Thymus (tissue), 11 donors: ENCODE measurements at regions not wholly inside any gene's neighbourhood (a gene's known extent, or its start where the extent isn't known, plus 50 kb on each side); places are given as distances from the start of the nearest gene placed in this dataset.

Experiments used
- DNase-seq, 9 donors: peaks; one replicate each; pipeline ENCODE4 v3.0.0-alpha.2; 2013; ENCODE audit warnings: low spot score in 9 of 9, low read depth in 6 of 9, missing footprints in 1 of 9
- H3K27ac ChIP-seq, 2 donors: one replicate each; pipeline ENCODE4 v1.5.1; 2013; ENCODE audit warnings: control low read depth in 1 of 2, low read depth in 1 of 2, low read length in 1 of 2, mild to moderate bottlenecking in 1 of 2, moderate library complexity in 1 of 2
- H3K27me3 ChIP-seq, 2 donors: one replicate each; pipeline ENCODE4 v1.5.1; 2013; ENCODE audit warnings: low read length in 1 of 2; ENCODE audit not compliant: control insufficient read depth in 2 of 2, insufficient read depth in 1 of 2
- H3K36me3 ChIP-seq, 2 donors: one replicate each; pipeline ENCODE4 v1.5.1; 2013; ENCODE audit warnings: low read length in 1 of 2, mild to moderate bottlenecking in 1 of 2, moderate library complexity in 1 of 2; ENCODE audit not compliant: control insufficient read depth in 2 of 2, insufficient read depth in 2 of 2
- H3K4me1 ChIP-seq, 2 donors: one replicate each; pipeline ENCODE4 v1.5.1; 2013; ENCODE audit warnings: low read length in 2 of 2; ENCODE audit not compliant: control insufficient read depth in 2 of 2, insufficient read depth in 2 of 2
- H3K4me3 ChIP-seq, 2 donors: one replicate each; pipeline ENCODE4 v1.5.1; 2013; ENCODE audit warnings: low read length in 2 of 2, control low read depth in 1 of 2, mild to moderate bottlenecking in 1 of 2
- H3K9me3 ChIP-seq, 2 donors: one replicate each; pipeline ENCODE4 v1.5.1; 2013; ENCODE audit warnings: low read length in 1 of 2, mild to moderate bottlenecking in 1 of 2; ENCODE audit not compliant: control insufficient read depth in 2 of 2, insufficient read depth in 1 of 2
- WGBS: extraction: QIAGEN DNeasy Blood & Tissue Kit; methylation state at CpG from one replicate; pipeline ENCODE4 v1.1.7; 2013; 5-methylcytosine and 5-hydroxymethylcytosine counted together
- donor health status: healthy.

DNA sequence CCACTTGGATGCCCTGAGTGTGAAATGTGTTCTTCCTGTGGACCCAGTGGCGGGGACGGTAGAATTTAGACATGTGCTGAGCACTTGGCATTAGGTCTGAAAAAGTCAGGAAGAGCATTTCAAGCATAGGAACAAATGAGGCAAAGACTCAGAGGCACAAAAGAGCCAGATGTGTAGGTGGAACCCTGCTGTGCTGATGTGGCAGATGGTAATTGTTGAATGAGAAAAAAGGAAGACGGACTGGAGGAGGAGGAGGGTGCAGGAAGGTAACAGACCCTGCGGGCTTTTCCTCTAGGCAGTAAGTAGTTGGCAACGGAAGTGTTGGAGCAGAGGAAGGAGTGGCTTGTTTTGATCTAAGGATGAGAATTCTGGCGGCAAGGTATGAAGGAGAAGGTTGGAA is 985.8 kb downstream of the TBC1D22A start:
- peaks cover 0 to 2% of the 10 kb centered on the region in 2 donors for H3K27me3 ChIP-seq
- no peak overlapping the region for H3K27ac ChIP-seq
- 51% methylated on average over 6 of the region's 6 CpGs for whole genome bisulfite sequencing

GRCh38 chr22:47740109-47740805 is 977.8 kb downstream of the TBC1D22A start:
- H3K36me3 ChIP-seq, result no peaks in the 10 kb centered on the region
- no peak overlapping the region for H3K27ac ChIP-seq
- H3K9me3 ChIP-seq, result no peaks in the 10 kb centered on the region
- no peaks in the 10 kb centered on the region for H3K4me1 ChIP-seq
- 93% methylated on average over 10 of the region's 10 CpGs for WGBS
- no peak for DNase-seq
- H3K4me3 ChIP-seq, result no peak overlapping the region
- H3K27me3 ChIP-seq, result peaks cover 0 to 3% of the 10 kb centered on the region in 2 donors

More for the DNA sequence above, 985.8 kb downstream of the TBC1D22A start:
- Histone ChIP-seq H3K4me3 (no peak overlapping the region), H3K36me3 (no peaks in the 10 kb centered on the region), H3K4me1 (no peaks in the 10 kb centered on the region), H3K9me3 (no peaks in the 10 kb centered on the region)
- no peak for DNase-seq

DNA sequence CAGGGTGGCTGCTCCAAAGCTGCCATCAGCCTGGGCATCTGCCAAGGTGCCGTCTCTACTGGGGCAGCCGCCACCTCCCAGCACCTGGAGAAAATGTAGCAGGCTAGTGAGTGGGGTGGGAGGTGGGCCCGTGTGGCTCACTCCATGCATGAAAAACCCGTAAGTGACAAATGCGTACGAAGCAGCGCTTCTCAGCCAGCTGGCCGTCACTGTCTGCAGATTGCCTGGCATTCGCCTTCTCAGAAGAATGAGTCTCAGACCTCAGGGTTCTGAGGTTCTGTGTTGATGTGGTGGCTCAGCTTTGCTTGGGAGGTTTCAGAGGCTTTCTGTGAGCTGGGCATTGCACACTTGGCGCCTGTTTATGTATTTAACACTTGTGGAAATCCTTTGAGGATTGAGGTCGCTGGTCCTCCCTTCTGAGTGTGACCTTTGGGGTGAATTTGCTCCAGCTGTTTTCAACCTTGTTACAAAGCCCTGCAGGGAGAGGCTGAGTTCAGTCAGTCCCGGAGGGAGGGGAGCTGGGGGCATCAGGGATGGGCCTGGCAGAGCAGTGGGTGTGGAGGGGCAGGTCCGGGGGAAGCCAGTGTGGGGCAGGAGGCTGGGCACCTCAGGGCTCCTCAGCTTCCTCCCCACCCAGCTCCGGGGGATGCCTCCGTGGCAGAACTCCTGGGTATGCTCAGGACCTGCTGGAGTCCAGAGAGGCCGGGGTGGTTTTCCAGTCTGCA is 977.0 kb downstream of the TBC1D22A start:
- peaks cover 0 to 3% of the 10 kb centered on the region in 2 donors for H3K27me3 ChIP-seq
- no peaks in the 10 kb centered on the region for H3K36me3 ChIP-seq
- H3K9me3 ChIP-seq, result no peaks in the 10 kb centered on the region
- WGBS, result 90% methylated on average over 16 of the region's 16 CpGs
- no peaks in the 10 kb centered on the region for H3K4me1 ChIP-seq
- DNase-seq, result no peak
- no peak overlapping the region for H3K27ac ChIP-seq
- H3K4me3 ChIP-seq, result no peak overlapping the region

DNA sequence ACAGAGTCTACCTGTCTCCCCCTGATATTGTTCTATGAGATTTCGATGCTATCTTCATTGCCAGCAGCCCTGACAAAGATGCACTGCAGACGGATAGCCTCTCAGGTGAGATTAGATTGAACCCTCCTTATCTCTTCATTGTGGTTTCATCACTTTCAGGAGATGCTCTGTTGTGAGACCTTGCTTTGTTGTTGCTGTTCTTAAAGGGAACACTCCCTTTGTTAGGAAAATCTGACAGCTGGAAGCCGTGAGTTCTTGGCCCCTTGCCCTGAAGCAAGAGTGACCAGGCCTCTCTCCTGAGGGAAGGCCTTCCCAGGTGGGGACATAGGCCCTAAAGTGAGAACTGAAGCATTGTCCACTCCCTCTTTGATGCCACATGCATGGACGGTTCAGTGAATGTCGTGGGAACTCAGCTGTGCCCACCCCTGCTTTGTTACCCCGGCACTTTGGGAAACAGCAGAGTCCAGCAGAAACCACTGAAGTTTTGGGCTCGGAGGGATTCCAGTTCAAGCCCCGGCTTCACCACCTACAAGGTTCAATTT is 976.1 kb downstream of the TBC1D22A start:
- Histone ChIP-seq H3K4me3 (no peak overlapping the region), H3K27me3 (peaks cover 0 to 3% of the 10 kb centered on the region in 2 donors), H3K36me3 (no peaks in the 10 kb centered on the region), H3K4me1 (no peaks in the 10 kb centered on the region), H3K27ac (no peak overlapping the region), H3K9me3 (no peaks in the 10 kb centered on the region)
- DNase-seq, result no peak
- WGBS, result 80% methylated on average over 8 of the region's 8 CpGs

- Histone ChIP-seq H3K9me3 (no peaks in the 10 kb centered on the region), H3K4me3 (no peak overlapping the region), H3K27ac (no peak overlapping the region), H3K27me3 (peaks cover 0 to 3% of the 10 kb centered on the region in 2 donors), H3K36me3 (no peaks in the 10 kb centered on the region), H3K4me1 (no peaks in the 10 kb centered on the region)
- 84% methylated on average over 15 of the region's 15 CpGs for WGBS
- no peak for DNase-seq
Measured at GRCh38 chr22:47736186-47737034, 974.0 kb downstream of the TBC1D22A start.

DNA sequence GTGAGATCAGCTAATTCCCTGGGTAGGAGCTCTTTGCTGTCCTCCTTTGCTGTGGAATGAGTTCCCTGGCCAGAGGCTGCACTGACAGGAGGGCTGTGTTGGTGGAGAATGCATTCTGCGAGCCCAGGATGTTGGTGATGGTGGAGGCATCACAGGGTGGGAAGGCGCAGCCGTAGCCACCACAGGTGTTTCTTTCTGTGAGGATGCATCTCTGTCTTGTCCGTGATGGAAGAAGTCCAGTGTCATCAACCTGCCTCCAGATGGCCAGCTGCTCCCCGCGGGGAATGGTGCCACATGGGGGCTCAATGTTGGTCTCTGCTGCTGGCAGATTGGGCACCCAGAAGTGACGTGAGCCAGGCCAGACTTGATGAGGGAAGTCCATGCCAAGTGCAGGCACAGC is 972.1 kb downstream of the TBC1D22A start:
- Histone ChIP-seq H3K36me3 (no peaks in the 10 kb centered on the region), H3K4me1 (no peaks in the 10 kb centered on the region), H3K27ac (no peak overlapping the region), H3K9me3 (no peaks in the 10 kb centered on the region), H3K4me3 (no peak overlapping the region), H3K27me3 (no peaks in the 10 kb centered on the region)
- 94% methylated on average over 7 of the region's 7 CpGs for WGBS
- DNase-seq, result no peak

- 76% methylated on average over 1 of the region's 1 CpG for WGBS
Measured at GRCh38 chr22:47727641-47728040, 965.2 kb downstream of the TBC1D22A start.

GRCh38 chr22:47724751-47725150 is 962.3 kb downstream of the TBC1D22A start:
- WGBS, result 48% methylated on average over 2 of the region's 2 CpGs
- Histone ChIP-seq H3K4me1 (no peaks in the 10 kb centered on the region), H3K27me3 (no peaks in the 10 kb centered on the region), H3K27ac (no peak overlapping the region), H3K36me3 (no peaks in the 10 kb centered on the region), H3K9me3 (no peaks in the 10 kb centered on the region), H3K4me3 (no peak overlapping the region)
- no peak for DNase-seq

More at GRCh38 chr22:47727641-47728040, 965.2 kb downstream of the TBC1D22A start:
- Histone ChIP-seq H3K27me3 (no peaks in the 10 kb centered on the region), H3K4me1 (no peaks in the 10 kb centered on the region), H3K9me3 (no peaks in the 10 kb centered on the region), H3K36me3 (no peaks in the 10 kb centered on the region), H3K27ac (no peak overlapping the region), H3K4me3 (no peak overlapping the region)
- DNase-seq, result no peak
